Breast epithelium (tissue), 3 donors: ENCODE measurements at regions not wholly inside any gene's neighbourhood (a gene's known extent, or its start where the extent isn't known, plus 50 kb on each side); places are given as distances from the start of the nearest gene placed in this dataset.

Experiments
- CTCF ChIP-seq, 3 donors: fragments of 450-650 bp; IDR thresholded peaks; one replicate each; pipeline ENCODE4 v1.5.1; 2016 to 2017; ENCODE audit warnings: antibody characterized with exemption in 3 of 3, mild to moderate bottlenecking in 3 of 3, moderate library complexity in 3 of 3
- POLR2A ChIP-seq: fragments of 450-650 bp; IDR thresholded peaks from one replicate; pipeline ENCODE4 v1.6.1; 2016; ENCODE audit warnings: antibody characterized with exemption, mild to moderate bottlenecking, moderate library complexity
- POLR2AphosphoS5 ChIP-seq, 3 donors: sonication (generic); formaldehyde crosslinking; IDR thresholded peaks; one replicate each; pipeline ENCODE4 v1.6.1; 2017; ENCODE audit warnings: antibody characterized with exemption in 3 of 3

- TF ChIP-seq CTCF (IDR thresholded peaks at IDR 0.05) (no peak), POLR2AphosphoS5 (IDR thresholded peaks at IDR 0.05) (no peak), POLR2A (no peak)
Observed at GRCh38 chr3:4015426-4015825, 216.2 kb downstream of the LRRN1 start.
